ENCODE measurements at regions not wholly inside any gene's neighbourhood (a gene's known extent, or its start where the extent isn't known, plus 50 kb on each side); places are given as distances from the start of the nearest gene placed in this dataset.

DNA sequence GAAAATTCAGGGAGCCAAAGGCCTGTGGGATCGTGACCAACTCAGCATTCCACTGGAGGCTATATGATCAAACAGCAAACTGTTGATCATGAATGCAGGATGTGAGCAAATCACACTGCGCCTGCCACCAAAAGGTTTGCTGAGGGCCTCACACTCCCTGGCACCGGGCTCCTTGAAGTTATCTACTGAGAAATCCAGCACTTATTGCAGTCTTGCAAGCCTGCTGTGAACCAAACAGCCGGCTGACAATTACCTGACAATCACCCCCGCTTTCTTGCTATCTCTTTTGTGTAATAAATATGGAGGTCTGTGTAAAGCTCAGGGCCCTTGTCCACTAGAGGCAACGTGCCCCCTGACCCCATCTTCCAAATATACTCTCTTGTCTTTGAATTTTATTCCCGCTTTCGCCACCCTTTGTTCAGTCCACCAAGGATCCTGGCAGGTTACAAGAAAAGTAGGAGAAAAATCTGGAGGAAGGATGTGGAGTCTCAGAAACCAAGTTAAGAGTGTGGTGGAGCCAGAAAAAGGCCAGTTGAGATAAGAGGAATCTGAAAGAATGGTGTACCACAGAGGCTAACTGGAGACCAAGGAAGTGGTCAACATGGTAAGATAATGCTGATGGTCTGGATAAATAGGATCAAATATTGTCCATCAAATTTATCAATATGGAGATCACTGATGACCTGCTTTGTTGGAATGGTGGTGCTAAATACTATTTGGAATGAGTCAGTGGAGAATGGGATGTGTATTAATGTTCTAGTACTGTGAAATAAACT, 229.2 kb downstream of the ALX1 start:
- DNase-seq (ENCODE audit: low spot score) = no peak

DNA sequence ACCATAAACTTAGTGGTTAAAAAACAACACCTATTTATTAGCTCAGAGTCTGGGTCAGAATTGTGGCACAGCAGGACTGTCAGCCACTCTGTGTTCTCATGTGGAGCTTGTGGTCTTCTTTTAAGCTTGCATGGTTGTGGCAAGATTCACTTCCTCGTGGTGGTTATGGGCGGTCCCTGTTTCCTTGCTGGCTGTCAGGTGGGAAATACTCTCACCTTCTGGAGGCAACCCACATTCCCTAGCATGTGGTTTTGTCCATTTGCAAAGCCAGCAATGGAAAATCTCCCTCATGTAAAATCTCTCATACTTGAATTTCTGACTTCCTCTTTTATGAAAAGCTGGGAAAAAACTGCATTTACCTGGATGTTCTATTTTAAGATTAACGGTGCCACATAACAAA, 229.8 kb downstream of the ALX1 start:
- DNase-seq (ENCODE audit: low spot score) = no peak

DNA sequence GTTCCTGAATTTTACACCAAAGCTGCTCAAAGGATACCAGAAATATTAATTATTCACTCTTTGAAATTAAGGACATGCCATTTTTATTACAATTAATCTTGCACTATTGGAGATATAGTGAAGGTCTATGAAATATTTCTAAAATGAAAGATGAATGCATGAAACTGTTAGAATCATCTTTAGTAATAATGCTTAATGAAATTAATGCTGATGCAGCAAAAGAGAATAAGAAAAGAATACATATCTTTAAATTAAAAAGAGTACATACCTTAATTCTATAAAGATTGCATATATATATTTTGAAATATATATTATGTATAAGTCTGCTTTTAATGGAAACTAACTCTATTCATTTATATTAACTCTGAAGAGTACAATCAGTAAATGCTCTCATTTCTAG, 236.0 kb downstream of the ALX1 start:
- no peak for DNase-seq (ENCODE audit: low spot score)

DNA sequence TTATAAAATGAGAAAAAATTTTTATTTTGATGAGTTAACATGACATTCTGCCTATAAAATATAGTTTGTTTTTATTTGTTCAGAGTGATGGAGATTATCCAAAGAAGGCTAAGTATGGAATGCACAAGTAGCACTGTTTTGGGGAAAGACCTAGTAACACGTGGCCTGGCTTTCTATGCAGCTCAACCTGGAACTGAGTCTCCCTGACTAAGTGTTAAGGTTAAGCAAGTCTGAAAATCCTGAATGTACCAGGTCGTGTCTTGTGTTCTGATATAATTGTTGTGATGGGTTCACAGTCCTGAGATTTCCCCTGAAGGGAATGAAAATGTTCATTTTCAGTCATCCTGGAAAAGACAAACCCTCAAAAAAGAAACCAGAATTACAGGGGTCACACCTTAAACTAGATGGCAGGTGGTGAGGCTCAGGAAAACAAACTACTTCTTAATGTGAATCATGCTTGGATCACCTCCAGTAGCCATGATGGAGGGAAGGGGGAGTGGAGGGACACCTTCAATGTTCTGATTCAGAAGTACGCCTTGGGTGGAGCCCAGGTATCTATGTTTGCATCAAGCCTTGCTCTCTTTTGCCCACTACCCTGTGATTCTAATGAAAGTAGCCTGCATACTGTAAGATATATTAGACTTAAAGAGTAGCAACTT, 236.8 kb downstream of the ALX1 start:
- no peak for DNase-seq (ENCODE audit: low spot score)

DNA sequence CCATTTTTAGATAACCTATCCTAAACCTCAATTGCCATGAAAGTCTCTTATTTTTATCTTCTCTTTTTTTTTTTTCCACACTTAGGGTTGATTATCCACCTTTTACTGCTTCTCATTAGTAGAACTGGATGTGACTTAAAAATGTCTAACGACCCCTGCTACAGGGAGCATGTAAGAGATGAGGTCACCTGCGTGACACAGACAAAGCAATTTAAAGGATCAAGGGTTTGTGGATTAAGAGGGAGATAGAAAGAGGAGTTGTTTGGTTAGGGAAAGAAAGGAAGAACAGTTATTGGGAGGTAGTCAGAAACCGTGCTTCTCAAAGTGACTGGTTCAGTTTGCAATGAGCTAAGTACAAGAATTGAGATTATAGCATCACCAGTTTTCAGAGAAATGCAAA, 239.1 kb downstream of the ALX1 start:
- DNase-seq (ENCODE audit: low spot score) = no peak

DNA sequence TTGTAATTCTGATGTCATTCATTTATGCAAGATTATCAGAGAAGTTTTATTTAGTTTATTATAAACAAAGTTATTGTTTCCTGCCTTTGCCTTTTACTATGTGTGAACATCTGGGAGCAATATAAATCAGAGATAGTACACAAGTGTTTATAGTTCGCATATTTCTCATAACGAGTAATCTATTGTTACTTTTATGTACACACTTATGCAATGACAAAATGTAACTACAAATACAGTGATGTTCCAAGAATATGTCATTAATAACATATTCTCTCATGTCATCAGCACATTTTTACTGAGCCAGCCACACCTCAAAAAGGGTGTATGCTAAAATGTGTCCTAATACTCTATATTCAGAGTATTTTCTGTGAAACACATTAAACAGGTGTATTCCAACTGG, 243.2 kb downstream of the ALX1 start:
- no peak for DNase-seq (ENCODE audit: low spot score)

DNA sequence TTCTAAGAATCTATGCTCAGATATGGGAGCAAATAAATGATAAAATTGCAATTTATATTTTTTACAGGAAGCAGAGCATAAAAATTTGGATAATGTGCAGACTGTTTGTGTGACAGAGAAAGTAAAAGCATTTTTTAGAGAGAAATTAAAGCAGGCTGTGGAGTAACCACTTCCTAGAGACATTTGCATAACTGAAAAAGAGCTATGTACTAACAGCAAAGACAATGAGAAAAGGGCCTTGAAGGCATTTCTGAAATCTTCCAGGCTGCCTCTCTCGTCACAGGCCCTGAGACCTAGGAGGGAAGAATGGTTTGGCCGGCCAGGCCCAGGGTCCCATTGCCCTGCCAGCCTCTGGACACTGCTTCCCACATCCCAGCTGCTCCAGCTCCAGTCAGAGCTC, 247.2 kb downstream of the ALX1 start:
- DNase-seq (ENCODE audit: low spot score) = no peak

DNA sequence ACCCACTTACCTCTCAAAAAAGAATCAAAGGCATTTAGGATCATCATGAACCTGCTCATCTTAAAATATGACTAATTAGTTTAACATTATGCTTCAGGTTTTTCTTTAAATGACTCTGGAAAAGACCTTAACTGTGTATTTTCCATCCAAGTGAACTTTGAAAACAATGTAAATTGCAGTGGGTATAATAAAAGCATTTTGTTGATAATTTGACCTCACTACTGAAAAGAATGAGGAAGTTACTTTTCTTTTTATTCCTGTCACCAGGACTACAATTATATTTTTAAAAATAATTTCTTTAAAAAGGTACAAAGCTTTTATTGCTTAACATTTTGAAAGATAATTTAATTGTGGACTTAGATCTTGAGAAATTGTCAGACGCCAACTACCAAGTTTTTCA, 249.9 kb downstream of the ALX1 start:
- no peak for DNase-seq (ENCODE audit: low spot score)

DNA sequence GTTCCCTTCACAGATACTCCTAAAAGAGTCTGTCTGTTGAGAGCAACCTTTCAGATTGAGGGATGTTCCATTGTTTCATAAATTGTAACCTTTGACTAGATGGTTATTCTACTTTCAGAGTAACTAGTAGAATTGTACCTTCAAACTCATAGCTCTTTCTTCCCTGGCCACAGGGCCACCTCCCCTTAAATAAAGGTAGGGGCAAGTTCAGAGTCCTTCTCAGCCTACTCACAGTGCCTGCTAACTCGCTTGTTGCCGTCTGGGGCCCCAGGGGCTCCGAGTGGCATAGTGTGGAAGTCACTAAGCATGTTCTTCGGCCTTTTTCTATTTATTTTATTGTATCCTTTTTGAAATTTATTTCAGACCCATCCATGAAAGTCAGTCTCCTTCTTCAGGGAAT, 250.4 kb downstream of the ALX1 start:
- DNase-seq (ENCODE audit: low spot score) = no peak

DNA sequence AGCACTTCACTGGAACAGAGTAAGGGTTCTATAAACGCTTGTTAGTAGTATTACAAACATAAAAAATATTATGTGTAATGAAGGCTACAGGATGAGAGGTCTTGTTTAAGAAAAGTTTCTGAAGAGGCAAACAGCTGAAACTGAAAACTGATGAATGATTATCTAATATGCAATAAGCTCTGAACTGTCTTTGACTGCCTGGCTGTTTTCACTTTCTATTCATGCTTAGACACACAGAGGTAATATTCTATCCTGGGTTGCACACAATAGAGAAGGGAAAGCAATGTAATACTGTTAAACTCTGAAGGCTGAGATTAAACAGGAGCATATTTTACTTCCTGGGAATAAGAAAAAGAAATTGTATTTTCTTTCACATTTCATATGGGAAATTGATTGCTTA, 251.3 kb downstream of the ALX1 start:
- DNase-seq (ENCODE audit: low spot score) = no peak

DNA sequence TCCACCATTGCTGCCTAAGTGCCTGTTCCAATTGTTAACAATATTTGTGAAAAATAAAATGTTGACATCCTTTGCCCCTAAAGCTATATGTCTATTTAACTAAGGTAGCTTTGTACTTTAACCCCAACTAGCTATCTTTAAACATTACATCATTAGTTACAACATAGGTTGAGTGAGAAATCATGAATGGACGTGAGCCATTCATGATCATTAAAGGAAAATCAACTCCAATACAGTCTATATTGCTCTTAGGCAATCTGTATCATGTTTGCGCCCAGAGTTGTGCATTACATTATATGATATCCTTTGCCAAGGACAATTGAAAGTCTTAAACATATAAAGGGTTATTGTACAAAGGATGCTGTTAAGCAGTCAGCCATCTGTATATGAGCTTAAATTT, 269.6 kb downstream of the ALX1 start:
- DNase-seq (ENCODE audit: low spot score) = no peak

DNA sequence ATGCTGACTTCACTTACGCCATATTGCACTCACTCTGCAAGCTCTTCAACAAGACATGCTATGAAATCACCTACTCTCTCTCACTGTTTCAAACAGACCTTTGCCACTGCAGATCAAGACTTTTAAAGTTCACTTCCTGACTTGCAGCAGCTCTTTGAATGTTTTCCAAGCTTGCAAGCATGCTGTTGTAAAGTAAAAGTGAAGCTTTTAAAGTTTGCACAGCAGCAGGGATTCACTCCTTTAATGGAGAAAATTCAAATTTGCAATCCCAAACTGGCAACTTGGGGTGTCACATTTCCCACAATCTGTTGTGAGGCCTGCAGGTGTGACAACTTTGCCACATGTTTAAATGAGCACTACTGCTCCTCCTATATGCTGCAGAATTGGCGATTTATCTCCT, 270.9 kb downstream of the ALX1 start:
- no peak for DNase-seq (ENCODE audit: low spot score)

DNA sequence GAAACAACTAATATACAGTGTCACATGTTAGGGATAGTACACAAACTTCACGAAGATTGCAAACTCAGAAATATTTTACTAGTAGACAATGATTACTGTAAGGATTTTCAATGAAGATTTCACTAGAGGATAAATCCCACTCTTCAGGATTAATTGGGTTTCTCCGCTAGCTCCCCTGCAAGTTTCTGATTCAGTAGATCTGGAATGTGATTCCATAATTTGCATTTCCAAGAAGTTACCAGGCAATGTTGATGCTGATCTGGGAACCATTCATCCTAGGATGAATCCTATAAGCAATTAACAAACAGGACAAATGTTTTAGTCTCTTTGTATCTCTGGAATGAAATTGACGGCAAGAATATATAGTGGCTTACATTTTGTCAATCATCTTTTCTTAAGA, 272.4 kb downstream of the ALX1 start:
- no peak for DNase-seq (ENCODE audit: low spot score)

DNA sequence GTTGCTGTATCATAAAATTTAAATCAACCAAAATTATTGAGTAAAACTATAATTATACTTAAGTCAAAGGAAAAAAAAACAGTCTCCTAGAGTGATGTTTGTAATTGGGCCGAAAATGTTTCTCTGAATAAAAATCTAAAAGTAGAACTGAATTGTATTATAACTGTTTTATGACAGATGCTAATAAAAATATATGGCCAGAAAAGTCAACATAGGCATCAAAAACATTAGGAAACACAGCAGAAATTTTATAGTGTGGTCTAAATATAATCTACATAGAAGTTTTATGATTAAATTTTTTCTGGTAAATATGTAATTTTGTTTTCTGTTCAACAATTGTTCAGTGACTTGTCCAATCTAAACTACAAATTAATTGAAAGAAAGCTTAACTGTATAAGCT, 277.8 kb downstream of the ALX1 start:
- no peak for DNase-seq (ENCODE audit: low spot score)

DNA sequence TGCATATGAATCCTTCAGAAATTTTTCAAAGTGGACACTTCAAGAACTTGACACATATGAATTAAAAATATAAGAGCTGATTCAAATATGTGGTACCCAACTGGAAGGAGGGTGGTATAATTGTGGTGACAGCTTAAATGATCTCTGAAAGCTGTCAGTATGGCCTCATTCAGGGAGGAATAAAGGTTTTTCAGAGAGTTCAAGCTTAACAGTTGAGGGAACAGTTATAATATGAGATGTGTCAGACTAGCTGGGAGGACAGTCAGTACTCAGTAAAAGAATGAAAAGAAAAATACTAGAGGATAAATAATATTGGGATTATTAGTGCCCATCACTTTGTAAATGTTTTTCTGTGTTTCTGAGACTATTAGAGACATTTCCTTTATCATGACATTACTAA, 277.5 kb downstream of the RASSF9 start:
- no peak for DNase-seq (ENCODE audit: low spot score)

DNA sequence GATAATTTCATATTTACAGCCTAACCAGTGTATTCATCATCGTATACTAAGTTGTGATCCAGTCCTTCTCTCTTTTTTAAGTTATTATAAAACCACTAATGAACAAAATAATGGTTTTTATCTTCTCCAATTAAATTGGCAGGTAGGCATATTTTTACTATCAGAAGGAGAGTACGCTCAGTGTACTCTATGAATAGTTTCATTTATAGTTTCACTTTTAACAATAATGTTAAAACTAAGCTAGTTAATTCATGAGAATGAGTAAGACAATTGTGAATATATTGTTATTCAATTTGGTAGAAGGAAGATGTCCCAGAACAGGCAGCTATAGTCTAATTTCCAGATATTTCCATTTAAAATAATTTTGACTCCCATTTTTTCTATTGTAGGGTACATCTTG, 277.1 kb downstream of the RASSF9 start:
- no peak for DNase-seq (ENCODE audit: low spot score)

DNA sequence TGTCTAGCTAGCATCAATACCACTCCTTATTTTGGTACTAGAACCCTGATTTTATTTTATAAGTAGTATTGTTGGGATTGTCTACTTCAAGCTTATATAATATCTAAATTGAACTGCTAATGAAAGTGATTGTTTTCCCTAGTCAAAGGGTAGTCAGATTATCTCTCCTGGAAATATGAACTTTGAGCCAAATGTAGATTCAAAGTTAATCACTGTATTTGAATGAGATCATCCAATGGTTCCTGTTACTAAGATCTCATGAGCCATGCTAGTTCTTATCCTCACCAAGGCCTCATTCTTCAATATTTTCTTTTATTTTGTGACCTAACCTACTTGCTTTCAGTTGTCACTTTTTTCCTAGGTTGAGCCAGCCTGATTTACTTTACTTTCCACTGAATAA, 276.7 kb downstream of the RASSF9 start:
- DNase-seq (ENCODE audit: low spot score) = no peak

DNA sequence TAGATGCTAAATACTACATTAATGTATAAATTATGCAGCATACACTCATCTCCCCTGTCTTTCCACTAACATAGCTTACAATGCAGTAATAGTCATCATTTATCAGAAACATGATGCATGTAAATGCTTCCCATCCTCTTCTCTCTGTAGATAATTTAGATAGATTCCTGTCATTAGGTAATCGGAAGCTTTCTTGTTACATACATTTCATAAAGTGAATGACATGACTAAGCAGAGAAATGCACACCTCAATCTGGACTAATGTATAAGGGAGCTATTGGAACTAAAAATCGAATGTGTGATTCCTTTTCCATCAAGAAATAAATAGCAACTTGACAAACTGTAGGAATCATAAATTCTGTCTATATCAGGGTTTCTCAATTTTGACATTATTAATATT, 273.4 kb downstream of the RASSF9 start:
- DNase-seq (ENCODE audit: low spot score) = no peak

DNA sequence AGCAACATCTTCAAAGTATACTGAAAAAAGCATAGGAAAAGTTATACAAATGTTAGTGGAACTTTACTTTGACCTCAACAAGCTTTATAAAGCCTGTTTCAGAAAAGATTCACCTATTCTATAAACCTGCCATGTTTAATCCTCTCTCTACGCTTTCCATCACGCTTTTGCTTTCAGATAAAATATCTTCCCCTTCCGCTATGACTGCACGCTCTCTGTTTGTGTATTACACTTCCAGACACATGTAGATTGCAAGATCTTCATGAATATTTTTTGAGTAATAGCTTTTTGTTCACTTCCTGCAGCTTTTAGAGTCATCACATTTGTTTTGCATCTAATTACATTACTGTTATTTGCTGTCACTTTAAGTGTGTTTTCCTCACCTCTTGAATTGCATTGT, 271.4 kb downstream of the RASSF9 start:
- no peak for DNase-seq (ENCODE audit: low spot score)

DNA sequence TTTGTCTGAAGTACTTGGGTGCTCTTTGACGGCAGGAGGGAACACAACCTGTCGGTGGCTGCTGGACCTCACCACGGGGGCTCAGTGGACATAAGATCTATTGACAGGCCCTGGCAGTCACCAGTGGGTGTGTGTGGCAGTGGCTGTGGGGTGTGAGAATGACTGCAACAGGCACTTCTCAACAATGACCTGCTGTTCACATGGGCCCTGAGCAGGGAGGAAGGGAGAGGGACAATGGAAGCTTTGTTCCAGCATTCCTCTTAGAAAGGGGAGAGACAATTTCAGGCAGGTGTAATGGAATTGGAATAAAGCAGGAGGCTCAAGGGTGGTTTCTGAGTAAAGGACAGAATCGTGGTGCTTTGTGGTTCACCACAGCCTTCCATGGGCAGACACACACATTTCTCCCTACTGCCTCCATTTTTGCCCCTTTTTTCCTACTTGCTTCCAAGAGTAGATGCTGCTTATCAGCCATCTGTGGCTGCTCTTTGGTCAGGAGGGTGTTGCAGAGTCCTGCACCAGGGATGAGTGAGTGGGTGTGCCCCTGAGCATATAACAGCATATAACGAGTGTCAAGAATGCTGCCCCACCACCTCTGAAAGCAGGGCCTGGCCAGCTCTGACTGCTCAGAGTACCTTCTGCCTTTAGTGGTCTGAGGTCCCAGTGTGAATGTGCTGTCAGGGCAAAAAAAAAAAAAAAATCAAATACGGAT, 267.7 kb downstream of the RASSF9 start:
- no peak for DNase-seq (ENCODE audit: low spot score)

DNA sequence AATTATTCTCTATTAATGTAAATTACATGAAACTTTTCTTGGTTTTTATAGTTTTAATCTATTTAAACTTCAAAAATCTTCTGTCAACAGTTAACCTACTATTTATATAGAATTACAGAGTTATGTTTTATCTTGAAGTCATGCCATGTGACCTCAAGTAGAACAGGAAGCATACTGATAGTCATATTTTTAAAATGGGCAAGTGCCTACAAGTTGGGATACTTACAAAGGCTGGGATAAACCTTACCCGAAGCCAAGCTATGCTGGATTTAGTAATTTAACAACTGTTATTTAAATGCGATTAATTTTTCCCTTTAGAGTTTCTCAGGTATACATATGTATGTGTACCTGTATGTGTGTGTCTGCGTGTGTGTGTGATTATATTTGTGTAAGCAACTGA, 266.9 kb downstream of the RASSF9 start:
- DNase-seq (ENCODE audit: low spot score) = no peak

DNA sequence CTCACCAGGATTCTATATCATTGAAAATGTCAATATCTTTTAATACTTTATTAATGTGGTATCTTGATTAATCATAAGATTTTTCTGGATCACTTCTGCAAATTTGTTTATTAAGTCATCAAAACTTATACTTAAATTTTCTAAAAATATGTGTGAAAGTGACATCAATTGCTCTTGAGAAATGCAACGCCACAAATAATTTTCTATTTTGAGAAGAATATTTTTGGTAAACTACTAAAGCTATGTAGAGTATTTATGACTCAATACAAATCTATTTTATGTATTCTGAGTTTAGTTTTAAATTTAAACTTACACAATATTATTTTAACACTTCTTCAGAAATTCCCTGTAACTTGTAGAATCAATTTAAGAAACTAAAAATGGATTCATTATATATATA, 263.3 kb downstream of the RASSF9 start:
- no peak for DNase-seq (ENCODE audit: low spot score)

DNA sequence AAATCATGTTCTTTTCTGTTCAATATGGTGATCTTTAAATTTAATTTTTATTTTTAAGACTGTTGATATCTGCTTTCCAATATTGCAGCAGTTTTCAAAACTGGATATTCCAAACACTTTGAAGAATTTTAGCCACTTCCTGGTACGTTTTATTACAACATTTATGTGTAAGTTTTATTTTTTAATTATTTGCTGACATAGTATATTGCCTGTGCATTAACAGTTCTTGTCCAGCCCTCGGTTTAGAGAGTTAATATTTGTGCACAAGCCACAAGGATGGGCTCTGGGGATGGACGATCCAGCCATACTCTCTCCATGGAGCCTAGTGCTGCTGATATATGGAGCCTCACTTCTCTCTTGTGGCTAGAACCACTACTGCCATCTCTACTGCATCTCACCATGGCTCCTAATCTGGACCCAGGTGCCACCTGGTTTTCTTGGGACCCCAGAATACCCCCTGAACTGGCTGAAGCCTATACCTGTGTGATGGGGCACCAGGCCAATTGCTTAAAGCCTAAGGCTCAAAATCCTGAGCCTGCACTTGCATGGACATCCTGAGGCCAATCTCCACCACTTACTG, 262.5 kb downstream of the RASSF9 start:
- DNase-seq (ENCODE audit: low spot score) = no peak

All from CD4-positive, alpha-beta T cell treated with Interleukin-2 at 100 ng/mL for 4 hours (primary cell).